ENCODE measurements at regions not wholly inside any gene's neighbourhood (a gene's known extent, or its start where the extent isn't known, plus 50 kb on each side); places are given as distances from the start of the nearest gene placed in this dataset.
A peak's percentile ranks its signal among the peaks of the same experiment; 100 is the strongest.

DNA sequence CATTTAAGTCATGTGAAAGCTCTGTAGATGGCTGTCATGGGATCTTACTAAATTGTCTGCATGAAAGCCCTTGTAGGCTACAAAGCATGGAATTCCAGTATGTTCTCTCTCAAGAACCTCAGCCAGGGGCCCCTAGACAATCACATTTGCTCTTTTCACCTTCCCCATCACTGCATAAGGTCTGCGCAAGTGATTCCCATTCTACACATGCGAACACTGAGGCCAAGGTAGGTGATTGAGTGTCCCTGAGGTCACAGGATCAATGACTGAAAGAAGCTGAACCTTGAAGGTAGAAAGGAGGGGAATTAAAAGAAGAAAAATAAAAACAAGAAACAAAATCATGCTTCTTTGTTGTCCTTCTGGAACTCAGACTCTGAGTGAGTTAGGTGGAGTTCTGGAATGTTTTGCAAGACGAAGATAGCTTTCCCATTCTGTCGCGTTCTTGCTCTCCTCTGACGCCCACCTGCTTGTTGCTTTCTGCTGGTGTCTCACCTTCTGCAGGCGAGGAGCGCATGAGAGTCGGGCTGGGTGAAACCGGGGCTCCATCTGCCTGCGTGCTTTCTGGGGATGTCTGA is 79.9 kb downstream of the SPRING1 start:
- WGBS, 2 donors = 21 to 25% methylated on average over 11 of the region's 11 CpGs
- peak overlapping the region in 1 of 2 donors; percentile 39 for H3K27ac ChIP-seq (ENCODE audit: low read depth in 1 of 2, low read length in 2 of 2)

GRCh38 chr12:116656306-116656705 is 81.6 kb downstream of the SPRING1 start:
- WGBS, 2 donors = 95% methylated on average over 5 of the region's 5 CpGs
- Histone ChIP-seq H3K4me3 (ENCODE audit: low read length in 2 of 2) (no peak overlapping the region), H3K4me1 (ENCODE audit: control insufficient read depth in 1 of 2, insufficient read depth in 2 of 2, low read length in 2 of 2) (no peaks in the 10 kb centered on the region), H3K27ac (ENCODE audit: low read depth in 1 of 2, low read length in 2 of 2) (no peak overlapping the region), H3K9me3 (ENCODE audit: control insufficient read depth, low read length) (no peaks in the 10 kb centered on the region), H3K27me3 (ENCODE audit: control insufficient read depth in 1 of 2, insufficient read depth in 2 of 2, low read length in 1 of 2) (no peaks in the 10 kb centered on the region), H3K36me3 (ENCODE audit: control insufficient read depth in 1 of 2, insufficient read depth in 2 of 2, low read length in 1 of 2) (no peaks in the 10 kb centered on the region)
- intact Hi-C loops (cut with DNase I) = no loop called here
- ATAC-seq (ENCODE audit: low FRiP score) (no peak), DNase-seq (no peak)

More for the DNA sequence above, 79.9 kb downstream of the SPRING1 start:
- no peak for ATAC-seq (ENCODE audit: low FRiP score)
- Histone ChIP-seq H3K9me3 (ENCODE audit: control insufficient read depth, low read length) (no peaks in the 10 kb centered on the region), H3K36me3 (ENCODE audit: control insufficient read depth in 1 of 2, insufficient read depth in 2 of 2, low read length in 1 of 2) (no peaks in the 10 kb centered on the region), H3K27me3 (ENCODE audit: control insufficient read depth in 1 of 2, insufficient read depth in 2 of 2, low read length in 1 of 2) (no peaks in the 10 kb centered on the region), H3K4me3 (ENCODE audit: low read length in 2 of 2) (no peak overlapping the region), H3K4me1 (ENCODE audit: control insufficient read depth in 1 of 2, insufficient read depth in 2 of 2, low read length in 2 of 2) (no peaks in the 10 kb centered on the region)
- intact Hi-C loops (cut with DNase I) = no loop called here
- DNase-seq = no peak

DNA sequence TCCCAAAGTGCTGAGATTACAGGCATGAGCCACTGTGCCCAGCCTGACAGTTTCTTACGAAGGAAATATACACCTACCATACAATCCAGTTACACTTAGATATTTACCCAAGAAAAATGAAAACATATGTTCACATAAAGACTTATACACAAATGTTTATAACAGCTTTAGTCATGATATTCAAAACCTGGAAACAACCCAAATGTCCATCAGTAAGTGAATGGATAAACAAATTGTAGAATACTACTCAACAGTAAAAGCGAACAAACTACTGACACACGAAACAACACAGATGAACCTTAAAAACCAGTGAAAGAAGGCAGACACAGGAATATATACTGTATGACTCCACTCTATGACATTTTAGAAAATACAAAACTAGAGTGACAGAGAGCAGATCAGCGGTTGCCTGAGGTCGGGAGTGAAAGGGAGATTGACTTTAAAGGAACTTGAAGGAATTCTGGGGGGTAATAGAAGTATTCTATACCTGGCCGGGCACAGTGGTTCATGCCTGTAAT is 83.6 kb downstream of the SPRING1 start:
- H3K4me3 ChIP-seq (ENCODE audit: low read length in 2 of 2) = no peak overlapping the region
- no peaks in the 10 kb centered on the region for H3K36me3 ChIP-seq (ENCODE audit: control insufficient read depth in 1 of 2, insufficient read depth in 2 of 2, low read length in 1 of 2)
- no peak overlapping the region for H3K27ac ChIP-seq (ENCODE audit: low read depth in 1 of 2, low read length in 2 of 2)
- 90 to 96% methylated on average over 6 of the region's 6 CpGs for WGBS, 2 donors
- intact Hi-C loops (cut with DNase I) = no loop called here
- no peaks in the 10 kb centered on the region for H3K9me3 ChIP-seq (ENCODE audit: control insufficient read depth, low read length)
- no peak for DNase-seq
- no peaks in the 10 kb centered on the region for H3K4me1 ChIP-seq (ENCODE audit: control insufficient read depth in 1 of 2, insufficient read depth in 2 of 2, low read length in 2 of 2)
- ATAC-seq (ENCODE audit: low FRiP score) = no peak
- H3K27me3 ChIP-seq (ENCODE audit: control insufficient read depth in 1 of 2, insufficient read depth in 2 of 2, low read length in 1 of 2) = no peaks in the 10 kb centered on the region

DNA sequence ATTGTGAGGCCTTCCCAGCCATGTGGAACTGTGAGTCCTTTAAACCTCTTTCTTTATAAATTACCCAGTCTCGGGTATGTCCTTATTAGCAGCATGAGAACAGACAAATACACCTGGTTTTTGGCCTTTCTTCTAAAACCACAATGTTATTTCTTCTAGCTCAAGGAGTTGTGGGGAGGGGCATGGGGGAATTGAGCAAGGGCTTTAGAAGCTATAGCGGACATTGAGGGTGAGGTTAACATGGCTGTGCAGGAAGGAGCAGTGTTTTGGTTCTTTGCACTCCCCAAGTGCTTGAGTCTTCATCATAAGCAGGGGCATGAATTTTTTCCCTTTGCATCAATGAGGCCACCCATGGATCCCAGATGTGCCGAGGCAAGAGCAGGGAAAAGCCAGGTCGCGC is 86.8 kb downstream of the SPRING1 start:
- ATAC-seq (ENCODE audit: low FRiP score) (no peak), DNase-seq (no peak)
- 95 to 96% methylated on average over 5 of the region's 5 CpGs for WGBS, 2 donors

DNA sequence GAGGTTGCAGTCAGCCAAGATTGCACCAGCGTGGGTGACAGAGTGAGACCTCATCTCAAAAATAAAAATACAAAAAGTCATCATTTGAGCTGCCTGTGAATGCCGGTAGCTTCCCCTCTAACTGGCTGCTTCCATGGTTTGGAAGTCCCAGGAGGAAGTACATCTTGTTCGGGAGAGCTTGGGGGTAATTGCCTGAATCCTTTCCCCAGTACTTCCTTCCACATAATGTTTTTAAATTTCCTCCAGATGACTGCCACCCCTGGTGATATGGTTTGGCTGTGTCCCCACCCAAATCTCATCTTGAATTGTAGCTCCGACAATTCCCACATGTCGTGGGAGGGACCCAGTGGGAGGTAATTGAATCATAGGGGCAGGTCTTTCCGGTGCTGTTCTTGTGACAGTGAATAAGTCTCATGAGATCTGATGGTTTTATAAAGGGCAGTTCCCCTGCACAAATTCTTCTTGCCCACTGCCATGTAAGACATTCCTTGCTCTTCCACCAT is 87.2 kb downstream of the SPRING1 start:
- H3K4me1 ChIP-seq (ENCODE audit: control insufficient read depth in 1 of 2, insufficient read depth in 2 of 2, low read length in 2 of 2) = no peaks in the 10 kb centered on the region
- H3K4me3 ChIP-seq (ENCODE audit: low read length in 2 of 2) = no peak overlapping the region
- no peak overlapping the region for H3K27ac ChIP-seq (ENCODE audit: low read depth in 1 of 2, low read length in 2 of 2)
- DNase-seq (no peak), ATAC-seq (ENCODE audit: low FRiP score) (no peak)
- H3K9me3 ChIP-seq (ENCODE audit: control insufficient read depth, low read length) = no peaks in the 10 kb centered on the region
- 91 to 92% methylated on average over 6 of the region's 6 CpGs for WGBS, 2 donors
- H3K36me3 ChIP-seq (ENCODE audit: control insufficient read depth in 1 of 2, insufficient read depth in 2 of 2, low read length in 1 of 2) = no peaks in the 10 kb centered on the region
- H3K27me3 ChIP-seq (ENCODE audit: control insufficient read depth in 1 of 2, insufficient read depth in 2 of 2, low read length in 1 of 2) = no peaks in the 10 kb centered on the region
- intact Hi-C loops (cut with DNase I) = no loop called here

More for the DNA sequence above, 86.8 kb downstream of the SPRING1 start:
- H3K4me3 ChIP-seq (ENCODE audit: low read length in 2 of 2) = no peak overlapping the region
- no peaks in the 10 kb centered on the region for H3K9me3 ChIP-seq (ENCODE audit: control insufficient read depth, low read length)
- no peak overlapping the region for H3K27ac ChIP-seq (ENCODE audit: low read depth in 1 of 2, low read length in 2 of 2)
- no peaks in the 10 kb centered on the region for H3K36me3 ChIP-seq (ENCODE audit: control insufficient read depth in 1 of 2, insufficient read depth in 2 of 2, low read length in 1 of 2)
- H3K4me1 ChIP-seq (ENCODE audit: control insufficient read depth in 1 of 2, insufficient read depth in 2 of 2, low read length in 2 of 2) = no peaks in the 10 kb centered on the region
- H3K27me3 ChIP-seq (ENCODE audit: control insufficient read depth in 1 of 2, insufficient read depth in 2 of 2, low read length in 1 of 2) = no peaks in the 10 kb centered on the region
- intact Hi-C loops (cut with DNase I) = no loop called here

DNA sequence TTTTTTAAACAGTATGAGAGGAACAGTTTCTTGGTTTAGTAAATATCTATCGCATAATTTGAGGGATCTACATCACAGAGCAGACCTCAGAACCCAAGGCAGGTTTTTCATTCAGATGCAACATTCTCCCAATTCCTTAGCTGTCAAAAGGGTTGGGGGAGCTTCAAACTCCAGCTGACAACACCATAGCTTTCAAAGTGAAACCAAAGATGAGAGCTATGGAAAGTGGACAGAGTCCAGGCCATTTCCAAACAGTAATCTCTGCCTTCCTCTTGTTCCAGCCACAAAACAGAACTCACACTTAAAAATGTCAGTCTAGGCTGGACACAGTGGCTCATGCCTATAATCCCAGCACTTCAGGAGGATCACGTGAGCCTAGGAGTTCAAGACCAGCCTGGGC is 87.8 kb downstream of the SPRING1 start:
- Histone ChIP-seq H3K4me3 (ENCODE audit: low read length in 2 of 2) (no peak overlapping the region), H3K4me1 (ENCODE audit: control insufficient read depth in 1 of 2, insufficient read depth in 2 of 2, low read length in 2 of 2) (no peaks in the 10 kb centered on the region), H3K9me3 (ENCODE audit: control insufficient read depth, low read length) (no peaks in the 10 kb centered on the region), H3K27me3 (ENCODE audit: control insufficient read depth in 1 of 2, insufficient read depth in 2 of 2, low read length in 1 of 2) (no peaks in the 10 kb centered on the region), H3K36me3 (ENCODE audit: control insufficient read depth in 1 of 2, insufficient read depth in 2 of 2, low read length in 1 of 2) (no peaks in the 10 kb centered on the region), H3K27ac (ENCODE audit: low read depth in 1 of 2, low read length in 2 of 2) (no peak overlapping the region)
- no peak for ATAC-seq (ENCODE audit: low FRiP score)
- 86 to 88% methylated on average over 2 of the region's 2 CpGs for WGBS, 2 donors
- intact Hi-C loops (cut with DNase I) = no loop called here
- no peak for DNase-seq

DNA sequence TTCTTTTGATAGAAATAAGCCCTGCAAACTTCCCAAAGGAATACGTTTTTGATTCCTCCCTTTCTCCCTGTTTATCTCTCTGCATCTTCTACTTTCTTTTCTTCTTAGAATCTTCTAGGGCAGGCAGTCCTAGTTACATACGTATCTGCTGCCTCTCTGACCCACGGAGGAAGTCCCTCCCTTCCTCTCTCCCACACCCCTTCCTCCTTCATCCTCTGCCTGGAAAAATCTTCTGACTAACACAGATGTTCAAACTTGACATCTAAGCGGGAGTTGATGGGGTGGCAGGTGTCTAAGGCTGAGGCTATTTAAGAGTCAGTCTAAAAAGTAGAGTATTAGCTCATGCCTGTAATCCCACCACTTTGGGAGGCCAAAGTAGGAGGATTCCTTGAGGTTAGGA is 88.6 kb downstream of the MAP1LC3B2 start:
- Histone ChIP-seq H3K9me3 (ENCODE audit: control insufficient read depth, low read length) (no peaks in the 10 kb centered on the region), H3K36me3 (ENCODE audit: control insufficient read depth in 1 of 2, insufficient read depth in 2 of 2, low read length in 1 of 2) (no peaks in the 10 kb centered on the region), H3K27ac (ENCODE audit: low read depth in 1 of 2, low read length in 2 of 2) (no peak overlapping the region), H3K4me1 (ENCODE audit: control insufficient read depth in 1 of 2, insufficient read depth in 2 of 2, low read length in 2 of 2) (no peaks in the 10 kb centered on the region), H3K4me3 (ENCODE audit: low read length in 2 of 2) (no peak overlapping the region), H3K27me3 (ENCODE audit: control insufficient read depth in 1 of 2, insufficient read depth in 2 of 2, low read length in 1 of 2) (no peaks in the 10 kb centered on the region)
- WGBS, 2 donors = 64 to 75% methylated on average over 4 of the region's 4 CpGs
- no peak for DNase-seq
- intact Hi-C loops (cut with DNase I) = no loop called here
- no peak for ATAC-seq (ENCODE audit: low FRiP score)

DNA sequence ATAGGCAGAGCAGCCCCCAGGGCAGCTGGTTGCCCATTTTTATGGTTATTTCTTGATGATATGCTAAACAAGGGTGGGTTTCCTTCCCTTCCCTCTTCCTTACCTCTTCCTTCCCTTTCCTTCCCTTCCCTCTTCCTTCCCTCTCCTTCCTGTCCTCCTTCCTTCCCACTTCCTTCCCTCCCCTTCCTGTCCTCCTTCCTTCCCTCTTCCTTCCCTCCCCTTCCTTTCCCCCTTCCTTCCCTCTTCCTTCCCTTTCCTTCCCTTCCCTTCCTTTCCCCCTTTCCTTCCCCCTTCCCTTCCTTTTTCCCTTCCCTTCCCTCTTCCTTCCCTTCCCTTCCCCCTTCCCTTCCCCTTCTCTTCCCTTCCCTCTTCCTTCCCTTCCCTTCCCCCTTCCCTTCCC is 87.7 kb downstream of the MAP1LC3B2 start:
- intact Hi-C loops (cut with DNase I) = no loop called here

DNA sequence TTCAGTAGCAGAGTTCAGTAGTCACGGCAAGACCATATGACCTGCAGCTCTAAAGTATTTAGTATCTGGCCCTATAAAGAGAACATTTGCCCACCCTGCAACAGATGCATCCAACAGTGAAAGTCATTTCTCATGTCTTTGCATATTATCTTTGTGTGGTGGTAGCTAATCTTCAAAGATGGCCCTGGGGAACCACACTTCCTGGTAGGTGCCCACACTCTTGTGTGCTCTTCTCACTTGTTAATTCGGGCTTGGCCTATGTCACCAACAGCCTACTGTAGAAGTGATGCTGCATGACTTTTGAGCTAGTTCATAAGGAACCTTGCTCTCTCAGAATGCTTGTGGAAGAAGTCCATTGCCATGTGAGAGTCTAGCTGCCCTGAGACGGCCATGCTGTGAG is 85.6 kb downstream of the MAP1LC3B2 start:
- 94 to 95% methylated on average over 3 of the region's 3 CpGs for WGBS, 2 donors
- Histone ChIP-seq H3K9me3 (ENCODE audit: control insufficient read depth, low read length) (no peaks in the 10 kb centered on the region), H3K36me3 (ENCODE audit: control insufficient read depth in 1 of 2, insufficient read depth in 2 of 2, low read length in 1 of 2) (no peaks in the 10 kb centered on the region), H3K4me1 (ENCODE audit: control insufficient read depth in 1 of 2, insufficient read depth in 2 of 2, low read length in 2 of 2) (no peaks in the 10 kb centered on the region), H3K27ac (ENCODE audit: low read depth in 1 of 2, low read length in 2 of 2) (no peak overlapping the region), H3K4me3 (ENCODE audit: low read length in 2 of 2) (no peak overlapping the region), H3K27me3 (ENCODE audit: control insufficient read depth in 1 of 2, insufficient read depth in 2 of 2, low read length in 1 of 2) (no peaks in the 10 kb centered on the region)
- intact Hi-C loops (cut with DNase I) = no loop called here
- DNase-seq = no peak
- no peak for ATAC-seq (ENCODE audit: low FRiP score)

More for the DNA sequence above, 87.7 kb downstream of the MAP1LC3B2 start:
- Histone ChIP-seq H3K27me3 (ENCODE audit: control insufficient read depth in 1 of 2, insufficient read depth in 2 of 2, low read length in 1 of 2) (no peaks in the 10 kb centered on the region), H3K27ac (ENCODE audit: low read depth in 1 of 2, low read length in 2 of 2) (no peak overlapping the region), H3K4me1 (ENCODE audit: control insufficient read depth in 1 of 2, insufficient read depth in 2 of 2, low read length in 2 of 2) (no peaks in the 10 kb centered on the region), H3K9me3 (ENCODE audit: control insufficient read depth, low read length) (no peaks in the 10 kb centered on the region), H3K4me3 (ENCODE audit: low read length in 2 of 2) (no peak overlapping the region), H3K36me3 (ENCODE audit: control insufficient read depth in 1 of 2, insufficient read depth in 2 of 2, low read length in 1 of 2) (no peaks in the 10 kb centered on the region)
- ATAC-seq (ENCODE audit: low FRiP score) = no peak
- no peak for DNase-seq

All from aorta (tissue), 5 donors.